ENCODE measurements at regions not wholly inside any gene's neighbourhood (a gene's known extent, or its start where the extent isn't known, plus 50 kb on each side); places are given as distances from the start of the nearest gene placed in this dataset.

- no peaks in the 10 kb centered on the region for H3K36me3 ChIP-seq (ENCODE audit: control insufficient read depth, insufficient read depth, low read length)
- DNase-seq (ENCODE audit: low read depth), result no peak
- H3K4me3 ChIP-seq (ENCODE audit: low read depth, low read length), result no peak overlapping the region
- no peaks in the 10 kb centered on the region for H3K27me3 ChIP-seq (ENCODE audit: control insufficient read depth, insufficient read depth, low read length)
- no peak for TF ChIP-seq CTCF (IDR thresholded peaks at IDR 0.05; ENCODE audit: insufficient read depth, low read length, poor library complexity, severe bottlenecking)
These were observed 359.8 kb upstream of the MTPN start for GRCh38 chr7:136336932-136337331.

GRCh38 chr7:136333636-136334035, 356.5 kb upstream of the MTPN start:
- no peaks in the 10 kb centered on the region for H3K36me3 ChIP-seq (ENCODE audit: control insufficient read depth, insufficient read depth, low read length)
- TF ChIP-seq CTCF (IDR thresholded peaks at IDR 0.05; ENCODE audit: insufficient read depth, low read length, poor library complexity, severe bottlenecking), result no peak
- no peak overlapping the region for H3K4me3 ChIP-seq (ENCODE audit: low read depth, low read length)

GRCh38 chr7:136326045-136326609, 349.0 kb upstream of the MTPN start:
- H3K4me3 ChIP-seq (ENCODE audit: low read depth, low read length), result no peak overlapping the region
- H3K27me3 ChIP-seq (ENCODE audit: control insufficient read depth, insufficient read depth, low read length), result no peaks in the 10 kb centered on the region
- no peak for TF ChIP-seq CTCF (IDR thresholded peaks at IDR 0.05; ENCODE audit: insufficient read depth, low read length, poor library complexity, severe bottlenecking)
- no peaks in the 10 kb centered on the region for H3K36me3 ChIP-seq (ENCODE audit: control insufficient read depth, insufficient read depth, low read length)
- no peak for DNase-seq (ENCODE audit: low read depth)

More at GRCh38 chr7:136333636-136334035, 356.5 kb upstream of the MTPN start:
- H3K27me3 ChIP-seq (ENCODE audit: control insufficient read depth, insufficient read depth, low read length), result no peaks in the 10 kb centered on the region
- DNase-seq (ENCODE audit: low read depth), result no peak

GRCh38 chr7:136325578-136325977, 348.4 kb upstream of the MTPN start:
- DNase-seq (ENCODE audit: low read depth), result no peak
- TF ChIP-seq CTCF (IDR thresholded peaks at IDR 0.05; ENCODE audit: insufficient read depth, low read length, poor library complexity, severe bottlenecking), result no peak
- Histone ChIP-seq H3K4me3 (ENCODE audit: low read depth, low read length) (no peak overlapping the region), H3K36me3 (ENCODE audit: control insufficient read depth, insufficient read depth, low read length) (no peaks in the 10 kb centered on the region), H3K27me3 (ENCODE audit: control insufficient read depth, insufficient read depth, low read length) (no peaks in the 10 kb centered on the region)

GRCh38 chr7:136325027-136325426, 347.9 kb upstream of the MTPN start:
- Histone ChIP-seq H3K36me3 (ENCODE audit: control insufficient read depth, insufficient read depth, low read length) (no peaks in the 10 kb centered on the region), H3K27me3 (ENCODE audit: control insufficient read depth, insufficient read depth, low read length) (no peaks in the 10 kb centered on the region), H3K4me3 (ENCODE audit: low read depth, low read length) (no peak overlapping the region)
- TF ChIP-seq CTCF (IDR thresholded peaks at IDR 0.05; ENCODE audit: insufficient read depth, low read length, poor library complexity, severe bottlenecking), result no peak
- no peak for DNase-seq (ENCODE audit: low read depth)

- Histone ChIP-seq H3K4me3 (ENCODE audit: low read depth, low read length) (no peak overlapping the region), H3K36me3 (ENCODE audit: control insufficient read depth, insufficient read depth, low read length) (no peaks in the 10 kb centered on the region), H3K27me3 (ENCODE audit: control insufficient read depth, insufficient read depth, low read length) (no peaks in the 10 kb centered on the region)
- no peak for DNase-seq (ENCODE audit: low read depth)
- TF ChIP-seq CTCF (IDR thresholded peaks at IDR 0.05; ENCODE audit: insufficient read depth, low read length, poor library complexity, severe bottlenecking), result no peak
These were observed 347.0 kb upstream of the MTPN start for GRCh38 chr7:136324073-136324704.
